IMR-90 (cell line): ENCODE measurements at regions not wholly inside any gene's neighbourhood (a gene's known extent, or its start where the extent isn't known, plus 50 kb on each side); places are given as distances from the start of the nearest gene placed in this dataset.

Experiments
- CEBPB ChIP-seq: IDR thresholded peaks from 2 replicates; pipeline ENCODE4 v1.6.1; 2012; ENCODE audit warnings: low read depth, low read length, improper control_type of control experiment
- CTCF ChIP-seq: conservative IDR thresholded peaks from 2 replicates; pipeline ENCODE4 v1.5.1; 2012; ENCODE audit warnings: mild to moderate bottlenecking, low read depth, low read length, improper control_type of control experiment
- MAZ ChIP-seq: IDR thresholded peaks from 2 replicates; pipeline ENCODE4 v1.6.1; 2012; ENCODE audit warnings: low read depth, mild to moderate bottlenecking, low read length, improper control_type of control experiment, moderate library complexity, borderline replicate concordance
- POLR2A ChIP-seq: IDR thresholded peaks from 2 replicates; pipeline ENCODE4 v1.6.1; 2012; ENCODE audit warnings: mild to moderate bottlenecking, low read depth, low read length
- RFX5 ChIP-seq: IDR thresholded peaks from 2 replicates; pipeline ENCODE4 v1.8.0; 2012; ENCODE audit warnings: low read depth, mild to moderate bottlenecking, low read length, moderate library complexity
- USF2 ChIP-seq: fragments of 150-350 bp; IDR thresholded peaks from 2 replicates; pipeline ENCODE4 v1.6.1; 2017; ENCODE audit warnings: mild to moderate bottlenecking, antibody characterized with exemption, low read length, low read depth

GRCh38 chr11:130802567-130802966, 113.7 kb downstream of the SNX19 start:
- no peak for TF ChIP-seq CTCF
- TF ChIP-seq CEBPB: no peak
- TF ChIP-seq RFX5: no peak
- TF ChIP-seq USF2: no peak
- no peak for TF ChIP-seq MAZ
- no peak for TF ChIP-seq POLR2A
